ENCODE measurements at regions not wholly inside any gene's neighbourhood (a gene's known extent, or its start where the extent isn't known, plus 50 kb on each side); places are given as distances from the start of the nearest gene placed in this dataset.

GRCh38 chr1:81126989-81127581 lies 673.6 kb upstream of the ADGRL2 start:
- no peak for DNase-seq (ENCODE audit: low spot score)
- in situ Hi-C loops (cut with MboI; ENCODE audit: low sequenced_read_pairs, unreplicated experiment) = no loop called here

DNA sequence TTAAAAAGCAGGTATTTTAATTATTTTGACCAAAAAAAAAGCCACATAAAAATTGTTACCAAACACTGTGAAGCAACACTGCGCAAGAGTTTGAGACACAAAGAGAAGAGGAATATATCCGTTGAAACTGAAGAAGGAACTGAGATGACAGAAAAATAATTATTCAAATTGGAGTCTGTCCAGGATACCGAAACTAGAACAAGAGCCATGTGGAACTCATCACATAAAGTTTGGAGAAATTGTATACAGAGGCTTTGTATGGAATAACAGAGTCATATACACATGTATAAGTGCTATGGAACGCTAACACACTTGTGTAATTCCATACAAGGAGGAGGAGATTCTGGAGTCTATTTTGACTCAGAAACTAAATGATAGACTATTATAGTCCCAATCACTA lies 675.1 kb upstream of the ADGRL2 start:
- no peak for TF ChIP-seq CTCF (IDR thresholded peaks at IDR 0.05; ENCODE audit: borderline replicate concordance, control extremely low read depth, extremely low read depth, insufficient read depth, missing control alignments)
- no peak for DNase-seq (ENCODE audit: low spot score)
- in situ Hi-C loops (cut with MboI; ENCODE audit: low sequenced_read_pairs, unreplicated experiment) = no loop called here

More at GRCh38 chr1:81126989-81127581, 673.6 kb upstream of the ADGRL2 start:
- TF ChIP-seq CTCF (IDR thresholded peaks at IDR 0.05; ENCODE audit: borderline replicate concordance, control extremely low read depth, extremely low read depth, insufficient read depth, missing control alignments) = no peak

- no peak for TF ChIP-seq CTCF (IDR thresholded peaks at IDR 0.05; ENCODE audit: borderline replicate concordance, control extremely low read depth, extremely low read depth, insufficient read depth, missing control alignments)
- in situ Hi-C loops (cut with MboI; ENCODE audit: low sequenced_read_pairs, unreplicated experiment) = no loop called here
- no peak for DNase-seq (ENCODE audit: low spot score)
These were observed 679.4 kb upstream of the ADGRL2 start for GRCh38 chr1:81121306-81121705.

DNA sequence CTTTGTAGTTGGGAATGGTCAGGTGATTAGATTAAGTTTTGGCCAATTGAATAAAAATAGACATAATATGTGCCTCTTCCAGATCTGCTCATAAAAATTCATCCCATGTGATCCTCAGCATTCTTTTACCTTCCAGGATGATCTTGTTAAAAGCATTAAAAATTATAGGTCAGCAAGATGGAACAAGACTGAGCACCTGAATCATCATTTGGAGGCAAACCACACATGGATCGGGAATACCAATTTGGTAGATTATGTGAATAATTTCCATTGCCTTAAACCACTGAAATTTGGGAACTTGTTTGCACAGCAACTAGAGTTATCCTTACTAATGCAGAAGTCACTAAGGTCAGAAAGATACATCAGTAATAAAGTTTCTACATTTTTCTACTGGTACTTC lies 681.4 kb upstream of the ADGRL2 start:
- no peak for TF ChIP-seq CTCF (IDR thresholded peaks at IDR 0.05; ENCODE audit: borderline replicate concordance, control extremely low read depth, extremely low read depth, insufficient read depth, missing control alignments)
- DNase-seq (ENCODE audit: low spot score) = no peak
- in situ Hi-C loops (cut with MboI; ENCODE audit: low sequenced_read_pairs, unreplicated experiment) = no loop called here

GRCh38 chr1:81118550-81118949 lies 682.2 kb upstream of the ADGRL2 start:
- no peak for DNase-seq (ENCODE audit: low spot score)
- in situ Hi-C loops (cut with MboI; ENCODE audit: low sequenced_read_pairs, unreplicated experiment) = no loop called here
- TF ChIP-seq CTCF (IDR thresholded peaks at IDR 0.05; ENCODE audit: borderline replicate concordance, control extremely low read depth, extremely low read depth, insufficient read depth, missing control alignments) = no peak

DNA sequence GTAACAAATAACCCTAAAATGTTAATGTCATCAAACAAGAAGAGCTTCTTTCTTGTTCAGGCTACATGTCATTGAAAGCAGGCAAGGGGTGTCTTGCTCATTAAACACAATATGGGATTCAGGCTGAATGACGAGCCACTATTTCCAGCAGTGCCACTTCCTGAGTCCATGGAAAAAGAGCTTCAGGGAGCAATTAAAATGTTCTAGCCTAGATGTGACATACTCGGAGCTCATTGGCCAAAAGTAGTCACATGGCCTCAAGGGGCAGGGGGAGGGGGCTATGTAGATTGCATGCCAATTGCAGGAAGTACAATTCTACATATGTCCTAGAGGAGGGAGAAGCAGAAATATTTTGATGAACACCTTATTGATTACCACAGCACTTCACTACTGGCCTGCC lies 685.3 kb upstream of the ADGRL2 start:
- no peak for DNase-seq (ENCODE audit: low spot score)
- in situ Hi-C loops (cut with MboI; ENCODE audit: low sequenced_read_pairs, unreplicated experiment) = no loop called here
- TF ChIP-seq CTCF (IDR thresholded peaks at IDR 0.05; ENCODE audit: borderline replicate concordance, control extremely low read depth, extremely low read depth, insufficient read depth, missing control alignments) = no peak
